ENCODE measurements at regions not wholly inside any gene's neighbourhood (a gene's known extent, or its start where the extent isn't known, plus 50 kb on each side); places are given as distances from the start of the nearest gene placed in this dataset.

GRCh38 chr10:65335311-65335710 is 1590.5 kb upstream of the LRRTM3 start:
- Mint-ChIP-seq H3K4me3 (no peak overlapping the region), H3K27me3 (ENCODE audit: low read depth) (no peaks in the 10 kb centered on the region), H3K36me3 (no peaks in the 10 kb centered on the region), H3K4me1 (no peaks in the 10 kb centered on the region), H3K9me3 (no peaks in the 10 kb centered on the region), H3K27ac (no peak overlapping the region)
- no peak for DNase-seq (ENCODE audit: low spot score in 2 of 2, unreplicated experiment in 2 of 2)
- no peak for TF ChIP-seq CTCF (IDR thresholded peaks at IDR 0.05; ENCODE audit: unreplicated experiment)

GRCh38 chr10:65340340-65340739 is 1585.5 kb upstream of the LRRTM3 start:
- no peak for TF ChIP-seq CTCF (IDR thresholded peaks at IDR 0.05; ENCODE audit: unreplicated experiment)
- Mint-ChIP-seq H3K27ac (no peak overlapping the region), H3K36me3 (no peaks in the 10 kb centered on the region), H3K27me3 (ENCODE audit: low read depth) (no peaks in the 10 kb centered on the region), H3K9me3 (peaks cover 4% of the 10 kb centered on the region), H3K4me1 (peaks cover 8% of the 10 kb centered on the region), H3K4me3 (no peak overlapping the region)
- no peak for DNase-seq (ENCODE audit: low spot score in 2 of 2, unreplicated experiment in 2 of 2)

GRCh38 chr10:65341323-65341925 is 1584.4 kb upstream of the LRRTM3 start:
- H3K4me1 Mint-ChIP-seq = peaks cover 8% of the 10 kb centered on the region
- no peak for TF ChIP-seq CTCF (IDR thresholded peaks at IDR 0.05; ENCODE audit: unreplicated experiment)
- H3K9me3 Mint-ChIP-seq = peaks cover 4% of the 10 kb centered on the region
- no peak for DNase-seq (ENCODE audit: low spot score in 2 of 2, unreplicated experiment in 2 of 2)
- no peak overlapping the region for H3K27ac Mint-ChIP-seq
- no peaks in the 10 kb centered on the region for H3K36me3 Mint-ChIP-seq
- H3K4me3 Mint-ChIP-seq = no peak overlapping the region
- no peaks in the 10 kb centered on the region for H3K27me3 Mint-ChIP-seq (ENCODE audit: low read depth)

GRCh38 chr10:65342245-65342644 is 1583.6 kb upstream of the LRRTM3 start:
- Mint-ChIP-seq H3K4me1 (peaks cover 8% of the 10 kb centered on the region), H3K27me3 (ENCODE audit: low read depth) (no peaks in the 10 kb centered on the region), H3K27ac (no peak overlapping the region), H3K36me3 (no peaks in the 10 kb centered on the region), H3K4me3 (no peak overlapping the region), H3K9me3 (peaks cover 4% of the 10 kb centered on the region)
- DNase-seq (ENCODE audit: low spot score in 2 of 2, unreplicated experiment in 2 of 2) = no peak
- TF ChIP-seq CTCF (IDR thresholded peaks at IDR 0.05; ENCODE audit: unreplicated experiment) = no peak

GRCh38 chr10:65346466-65346865 is 1579.4 kb upstream of the LRRTM3 start:
- no peak for TF ChIP-seq CTCF (IDR thresholded peaks at IDR 0.05; ENCODE audit: unreplicated experiment)
- DNase-seq (ENCODE audit: low spot score in 2 of 2, unreplicated experiment in 2 of 2) = no peak
- H3K27me3 Mint-ChIP-seq (ENCODE audit: low read depth) = no peaks in the 10 kb centered on the region
- H3K9me3 Mint-ChIP-seq = peaks cover 4% of the 10 kb centered on the region
- no peak overlapping the region for H3K4me3 Mint-ChIP-seq
- H3K27ac Mint-ChIP-seq = no peak overlapping the region
- H3K36me3 Mint-ChIP-seq = no peaks in the 10 kb centered on the region
- H3K4me1 Mint-ChIP-seq = peaks cover 2% of the 10 kb centered on the region

GRCh38 chr10:65348637-65349036 is 1577.2 kb upstream of the LRRTM3 start:
- Mint-ChIP-seq H3K27ac (no peak overlapping the region), H3K9me3 (peaks cover 8% of the 10 kb centered on the region), H3K27me3 (ENCODE audit: low read depth) (no peaks in the 10 kb centered on the region), H3K36me3 (no peaks in the 10 kb centered on the region), H3K4me3 (no peak overlapping the region), H3K4me1 (no peaks in the 10 kb centered on the region)
- DNase-seq (ENCODE audit: low spot score in 2 of 2, unreplicated experiment in 2 of 2) = no peak
- TF ChIP-seq CTCF (IDR thresholded peaks at IDR 0.05; ENCODE audit: unreplicated experiment) = no peak

Data from mesothelial cell of epicardium (in vitro differentiated cells).